Omental fat pad (tissue), 3 donors: ENCODE measurements at regions not wholly inside any gene's neighbourhood (a gene's known extent, or its start where the extent isn't known, plus 50 kb on each side); places are given as distances from the start of the nearest gene placed in this dataset.

Experiments
- ATAC-seq: fragments of 150-250 bp; one replicate; pipeline ENCODE4 v1.9.1; 2016; ENCODE audit warnings: mild to moderate bottlenecking, moderate library complexity; ENCODE audit not compliant: low FRiP score
- DNase-seq: peaks from one replicate; pipeline ENCODE4 v3.0.0-alpha.2; 2019; ENCODE audit warnings: low spot score
- TF ChIP-seq, protein P1 (sequence below), 3 donors: fragments of 450-650 bp; IDR thresholded peaks; one replicate each; pipeline ENCODE4 v1.5.1; 2016 to 2017; ENCODE audit warnings: antibody characterized with exemption in 3 of 3, mild to moderate bottlenecking in 3 of 3, moderate library complexity in 2 of 3

DNA sequence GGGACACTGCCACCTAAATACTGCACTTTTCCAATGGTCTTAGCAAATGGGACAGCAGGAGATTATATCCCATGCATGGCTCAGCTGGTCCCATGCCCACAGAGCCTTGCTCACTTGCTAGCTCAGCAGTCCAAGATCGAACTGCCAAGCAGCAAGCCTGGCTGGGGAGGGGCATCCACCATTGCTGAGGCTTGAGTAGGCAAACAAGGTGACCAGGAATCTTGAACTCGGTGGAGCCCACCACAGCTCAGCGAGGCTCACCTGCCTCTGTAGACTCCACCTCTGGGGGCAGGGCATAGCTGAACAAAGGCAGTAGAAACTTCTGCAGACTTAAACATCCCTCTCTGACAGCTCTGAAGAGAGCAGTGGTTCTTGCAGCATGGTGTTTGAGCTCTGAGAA, 370.8 kb upstream of the MGAT4C start:
- DNase-seq, result no peak
- TF ChIP-seq, protein P1, sequence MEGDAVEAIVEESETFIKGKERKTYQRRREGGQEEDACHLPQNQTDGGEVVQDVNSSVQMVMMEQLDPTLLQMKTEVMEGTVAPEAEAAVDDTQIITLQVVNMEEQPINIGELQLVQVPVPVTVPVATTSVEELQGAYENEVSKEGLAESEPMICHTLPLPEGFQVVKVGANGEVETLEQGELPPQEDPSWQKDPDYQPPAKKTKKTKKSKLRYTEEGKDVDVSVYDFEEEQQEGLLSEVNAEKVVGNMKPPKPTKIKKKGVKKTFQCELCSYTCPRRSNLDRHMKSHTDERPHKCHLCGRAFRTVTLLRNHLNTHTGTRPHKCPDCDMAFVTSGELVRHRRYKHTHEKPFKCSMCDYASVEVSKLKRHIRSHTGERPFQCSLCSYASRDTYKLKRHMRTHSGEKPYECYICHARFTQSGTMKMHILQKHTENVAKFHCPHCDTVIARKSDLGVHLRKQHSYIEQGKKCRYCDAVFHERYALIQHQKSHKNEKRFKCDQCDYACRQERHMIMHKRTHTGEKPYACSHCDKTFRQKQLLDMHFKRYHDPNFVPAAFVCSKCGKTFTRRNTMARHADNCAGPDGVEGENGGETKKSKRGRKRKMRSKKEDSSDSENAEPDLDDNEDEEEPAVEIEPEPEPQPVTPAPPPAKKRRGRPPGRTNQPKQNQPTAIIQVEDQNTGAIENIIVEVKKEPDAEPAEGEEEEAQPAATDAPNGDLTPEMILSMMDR (IDR thresholded peaks at IDR 0.05), result no peak

DNA sequence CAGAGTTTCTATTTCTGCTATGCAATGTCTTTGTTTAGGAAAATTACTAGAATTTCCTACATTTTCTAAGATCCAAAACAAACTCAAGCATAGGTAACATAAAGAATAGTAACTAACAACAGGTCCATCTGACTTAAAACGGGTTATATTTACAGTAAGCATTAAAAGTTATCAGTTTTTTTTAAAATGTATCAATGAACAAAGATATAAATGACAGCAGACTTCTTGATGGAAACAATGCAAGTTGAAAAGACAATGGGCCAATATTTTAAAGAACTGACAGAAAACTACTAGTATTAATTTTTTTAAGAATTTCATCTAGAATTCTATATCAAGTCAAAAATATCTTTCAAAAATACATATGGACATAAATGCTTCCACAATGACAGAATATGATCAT, 367.1 kb upstream of the MGAT4C start:
- ATAC-seq, result no peak

More for the DNA sequence above, 370.8 kb upstream of the MGAT4C start:
- no peak for ATAC-seq

DNA sequence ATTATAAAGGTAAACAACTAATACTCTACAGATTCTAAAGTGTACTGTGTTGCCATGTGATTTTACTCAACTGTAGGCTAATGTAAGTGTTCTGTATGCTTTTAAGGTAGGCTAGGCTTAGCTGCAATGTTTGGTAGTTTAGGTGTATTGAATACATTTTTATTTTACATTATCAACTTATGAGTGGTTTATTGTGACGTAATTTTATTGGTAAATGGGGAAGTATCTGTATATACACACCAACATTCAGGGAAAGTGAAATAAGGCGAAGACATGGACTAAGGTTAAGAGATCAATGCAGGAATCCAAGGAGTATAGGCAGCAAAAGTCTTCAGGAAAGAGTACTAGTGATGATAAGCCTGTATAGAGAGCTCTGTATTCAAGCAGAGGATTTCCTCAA, 365.8 kb upstream of the MGAT4C start:
- TF ChIP-seq, protein P1 (IDR thresholded peaks at IDR 0.05), result no peak
- DNase-seq, result no peak
- ATAC-seq, result no peak

More for the DNA sequence above, 367.1 kb upstream of the MGAT4C start:
- TF ChIP-seq, protein P1 (IDR thresholded peaks at IDR 0.05), result no peak
- DNase-seq, result no peak

DNA sequence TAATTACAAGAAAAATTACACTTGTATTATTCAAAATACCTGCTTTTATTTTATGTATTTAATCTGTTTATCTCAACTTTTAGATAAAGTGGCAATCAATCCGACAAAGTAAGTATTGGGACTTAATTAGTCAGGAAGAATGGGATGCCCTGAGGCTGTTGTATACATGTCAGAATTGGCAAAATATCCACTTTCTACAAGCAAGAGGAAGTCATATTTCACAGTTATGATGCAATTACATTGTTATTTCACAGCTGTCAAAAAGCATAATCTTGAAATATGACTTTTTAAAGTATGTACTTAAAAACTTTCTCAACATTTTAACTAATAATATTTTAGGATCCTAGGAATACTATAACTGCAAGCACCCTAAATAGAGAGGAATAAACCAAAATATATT, 357.1 kb upstream of the MGAT4C start:
- no peak for DNase-seq
- no peak for ATAC-seq
- TF ChIP-seq, protein P1 (IDR thresholded peaks at IDR 0.05), result no peak

DNA sequence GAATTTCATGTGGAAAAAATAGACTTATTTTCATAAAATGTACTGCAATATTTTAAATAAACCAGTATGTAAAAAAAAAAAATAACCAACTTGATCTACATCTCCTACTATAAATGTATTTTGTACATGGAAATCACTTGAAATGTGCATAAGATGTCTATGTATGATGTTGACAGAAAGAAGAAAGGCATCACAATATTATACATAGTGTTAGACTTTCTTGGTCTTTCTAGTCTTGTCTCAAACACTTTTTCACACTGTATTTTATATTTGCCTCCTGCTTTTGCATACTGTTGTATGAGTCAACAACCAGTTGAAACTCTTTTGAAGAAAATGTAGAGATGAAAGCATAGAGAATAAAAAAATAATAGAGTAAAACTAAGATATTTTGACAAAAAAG, 352.4 kb upstream of the MGAT4C start:
- TF ChIP-seq, protein P1 (IDR thresholded peaks at IDR 0.05), result no peak
- no peak for ATAC-seq
- no peak for DNase-seq

DNA sequence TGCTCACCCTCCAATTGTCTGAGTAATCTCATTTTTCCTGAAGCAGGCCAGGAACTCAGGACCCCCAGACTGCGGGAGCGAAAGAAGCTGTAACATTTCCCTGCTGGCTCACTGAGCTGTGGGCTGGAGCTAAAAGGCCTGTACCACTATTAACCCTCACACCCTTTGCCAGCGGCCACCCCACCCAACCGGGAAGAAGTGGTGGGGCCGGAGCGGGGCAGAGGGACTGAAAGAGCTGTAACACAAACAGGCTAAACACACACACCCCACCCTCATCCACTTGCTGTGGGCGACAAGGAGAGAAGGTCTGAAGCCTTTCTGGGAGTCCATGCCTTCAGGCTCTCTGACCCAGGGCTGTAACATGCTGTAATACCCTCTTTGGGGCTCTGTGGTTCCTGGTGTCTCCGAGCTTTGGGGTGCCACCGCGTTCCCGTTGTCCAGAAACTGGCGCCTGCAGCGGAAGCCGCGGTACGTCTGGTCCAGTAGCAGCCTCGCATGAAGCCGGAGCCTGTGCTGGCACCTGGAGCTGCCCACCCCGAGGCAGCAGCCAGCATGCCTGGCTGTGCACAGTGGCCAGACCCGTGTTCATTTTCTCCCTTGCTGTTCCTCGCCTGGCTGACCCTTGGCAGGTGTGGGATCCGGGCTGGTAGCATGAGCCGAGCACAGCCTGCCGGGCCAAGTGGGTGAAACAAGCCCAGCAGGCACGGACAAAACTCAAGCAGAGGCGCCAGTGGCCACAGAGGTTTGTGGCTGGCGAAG, 345.5 kb upstream of the MGAT4C start:
- TF ChIP-seq, protein P1 (IDR thresholded peaks at IDR 0.05), result no peak
- no peak for ATAC-seq
- no peak for DNase-seq

DNA sequence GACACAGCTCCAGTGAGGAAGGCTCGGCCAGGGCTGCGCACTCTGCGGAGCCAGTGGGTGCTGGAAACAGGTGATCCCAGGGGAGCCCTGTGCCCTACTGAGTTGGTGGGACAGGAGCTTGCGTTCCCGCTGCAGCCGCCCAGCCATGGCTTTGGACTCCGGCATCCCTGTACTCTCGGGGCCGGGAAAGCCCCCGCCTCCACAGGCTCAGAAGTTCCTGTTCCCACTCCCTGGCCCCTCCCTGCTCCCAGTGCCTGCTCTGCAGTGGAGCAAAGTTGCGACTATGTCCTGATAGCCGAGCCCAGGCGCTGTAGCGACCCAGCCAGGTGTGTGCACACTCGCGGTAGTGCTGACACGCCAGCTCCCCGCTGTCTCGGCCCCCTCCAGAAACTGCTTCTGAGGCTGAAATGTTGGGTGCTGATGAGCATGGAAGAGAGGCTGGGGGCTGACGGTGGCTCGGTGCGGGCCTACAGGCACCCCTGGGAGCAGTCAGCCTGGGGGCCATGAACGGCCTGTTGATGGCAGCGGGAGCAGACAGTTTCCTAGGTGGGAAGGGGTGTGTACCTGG, 344.6 kb upstream of the MGAT4C start:
- TF ChIP-seq, protein P1 (IDR thresholded peaks at IDR 0.05), result no peak
- no peak for DNase-seq
- ATAC-seq, result no peak
